Upper lobe of right lung (tissue), 1 donor: ENCODE measurements at regions not wholly inside any gene's neighbourhood (a gene's known extent, or its start where the extent isn't known, plus 50 kb on each side); places are given as distances from the start of the nearest gene placed in this dataset.
A peak's percentile ranks its signal among the peaks of the same experiment; 100 is the strongest.
"Not testable (repeated sequence)": the region's sequence is repeated elsewhere in the genome, so short reads cannot be mapped to it uniquely, and the experiment has no call there.

Experiments
- ATAC-seq: fragments of 200-7000 bp; cut with Tn5 transposase; one replicate; pipeline ENCODE4 v1.9.1; 2020; ENCODE audit warnings: mild to moderate bottlenecking, moderate library complexity
- DNase-seq: peaks from one replicate; pipeline ENCODE4 v3.0.0-alpha.2; 2020
- H3K27ac ChIP-seq: fragments of 200-600 bp; one replicate; pipeline ENCODE4 v1.8.0; 2022
- H3K27me3 ChIP-seq: fragments of 200-600 bp; one replicate; pipeline ENCODE4 v1.8.0; 2022; ENCODE audit warnings: mild to moderate bottlenecking
- H3K36me3 ChIP-seq: fragments of 200-600 bp; one replicate; pipeline ENCODE4 v1.8.0; 2022
- H3K4me1 ChIP-seq: fragments of 200-600 bp; one replicate; pipeline ENCODE4 v1.8.0; 2022
- H3K4me3 ChIP-seq: fragments of 200-600 bp; one replicate; pipeline ENCODE4 v1.8.0; 2022; ENCODE audit warnings: mild to moderate bottlenecking
- H3K9me3 ChIP-seq: fragments of 200-600 bp; one replicate; pipeline ENCODE4 v1.8.0; 2022
- CTCF ChIP-seq: fragments of 200-600 bp; IDR thresholded peaks from one replicate; pipeline ENCODE4 v1.8.0; 2022; ENCODE audit warnings: antibody characterized with exemption
- intact Hi-C: fragments of 100-400 bp; cut with DNase I; formaldehyde crosslinking; loops from one replicate; pipeline ENCODE4 v1.11.0; 2022
- donor health status: DM: no; HTN: yes; CAD: no; lungs with severe emphysema.

DNA sequence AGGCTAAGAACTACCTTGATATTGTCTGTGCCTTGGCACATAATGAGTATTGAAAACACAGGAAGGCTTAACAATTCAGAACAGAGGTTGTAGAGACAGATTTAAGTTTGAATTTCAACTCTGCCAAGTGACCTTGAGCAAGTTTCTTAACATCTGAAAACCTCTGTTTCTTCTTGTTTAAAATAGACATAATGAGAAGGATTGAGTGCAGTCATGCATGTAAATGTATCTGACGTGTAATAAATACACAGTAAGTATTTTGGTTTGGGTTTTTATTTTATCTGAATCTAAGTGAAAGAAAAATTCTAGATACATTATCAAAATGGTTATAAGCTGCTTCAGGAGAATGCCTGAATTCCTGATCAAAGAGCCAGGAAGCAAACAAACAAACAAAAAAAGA, 111.9 kb downstream of the ANXA5 start:
- intact Hi-C loops: no loop called here
- Histone ChIP-seq H3K27me3 (no peaks in the 10 kb centered on the region), H3K4me1 (peaks cover 7% of the 10 kb centered on the region), H3K9me3 (no peaks in the 10 kb centered on the region), H3K36me3 (no peaks in the 10 kb centered on the region), H3K4me3 (no peak overlapping the region), H3K27ac (no peak overlapping the region)
- DNase-seq: no peak
- ATAC-seq: no peak
- TF ChIP-seq CTCF: no peak

DNA sequence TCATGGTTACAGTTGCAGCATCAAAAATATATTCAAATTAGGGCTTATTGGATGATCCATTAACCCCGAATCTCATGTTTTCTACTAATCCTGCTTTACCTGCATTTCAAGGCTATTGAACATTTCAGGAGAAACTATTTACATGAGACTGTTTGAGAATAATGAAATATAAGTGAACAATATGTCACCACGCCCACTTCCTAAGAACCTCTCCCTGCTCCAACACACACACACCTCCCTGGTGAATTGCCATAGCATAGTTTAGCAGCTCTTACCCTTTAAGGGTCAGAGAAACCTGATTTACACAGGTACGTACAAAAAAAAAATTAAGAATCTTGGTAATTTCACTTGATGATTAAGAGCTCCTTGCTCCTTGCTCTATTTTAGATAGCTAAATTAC, 113.4 kb downstream of the ANXA5 start:
- ATAC-seq: peak; percentile 42

GRCh38 chr4:121582296-121582695, 114.5 kb downstream of the ANXA5 start:
- Histone ChIP-seq H3K27ac (no peak overlapping the region), H3K27me3 (no peaks in the 10 kb centered on the region), H3K9me3 (no peaks in the 10 kb centered on the region), H3K4me1 (peaks cover 7% of the 10 kb centered on the region), H3K4me3 (no peak overlapping the region), H3K36me3 (no peaks in the 10 kb centered on the region)
- intact Hi-C loops: no loop called here
- TF ChIP-seq CTCF: no peak
- DNase-seq: no peak
- ATAC-seq: no peak

More for the DNA sequence above, 113.4 kb downstream of the ANXA5 start:
- peaks cover 7% of the 10 kb centered on the region for H3K4me1 ChIP-seq
- DNase-seq: no peak
- intact Hi-C loops: no loop called here
- no peaks in the 10 kb centered on the region for H3K27me3 ChIP-seq
- TF ChIP-seq CTCF: no peak
- H3K9me3 ChIP-seq: no peaks in the 10 kb centered on the region
- no peaks in the 10 kb centered on the region for H3K36me3 ChIP-seq
- no peak overlapping the region for H3K4me3 ChIP-seq
- H3K27ac ChIP-seq: no peak overlapping the region

DNA sequence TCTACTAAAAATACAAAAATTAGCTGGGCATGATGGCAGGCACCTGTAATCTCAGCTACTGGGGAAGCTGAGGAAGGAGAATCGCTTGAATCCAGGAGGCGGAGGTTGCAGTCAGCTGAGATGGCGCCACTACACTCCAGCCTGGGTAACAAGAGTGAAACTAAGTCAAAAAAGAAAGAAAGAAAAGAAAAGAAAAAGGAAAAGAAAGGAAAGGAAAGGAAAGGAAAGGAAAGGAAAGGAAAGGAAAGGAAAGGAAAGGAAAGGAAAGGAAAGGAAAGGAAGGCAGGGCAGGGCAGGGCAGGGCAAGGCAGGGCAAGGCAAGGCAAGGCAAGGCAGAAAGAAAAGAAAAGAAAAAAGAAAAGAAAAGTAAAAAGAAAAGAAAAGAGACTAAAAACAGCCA, 121.4 kb downstream of the ANXA5 start:
- H3K36me3 ChIP-seq, ATAC-seq, H3K27me3 ChIP-seq, DNase-seq, H3K27ac ChIP-seq, intact Hi-C loops, H3K4me3 ChIP-seq, H3K4me1 ChIP-seq, H3K9me3 ChIP-seq: not testable (repeated sequence)

DNA sequence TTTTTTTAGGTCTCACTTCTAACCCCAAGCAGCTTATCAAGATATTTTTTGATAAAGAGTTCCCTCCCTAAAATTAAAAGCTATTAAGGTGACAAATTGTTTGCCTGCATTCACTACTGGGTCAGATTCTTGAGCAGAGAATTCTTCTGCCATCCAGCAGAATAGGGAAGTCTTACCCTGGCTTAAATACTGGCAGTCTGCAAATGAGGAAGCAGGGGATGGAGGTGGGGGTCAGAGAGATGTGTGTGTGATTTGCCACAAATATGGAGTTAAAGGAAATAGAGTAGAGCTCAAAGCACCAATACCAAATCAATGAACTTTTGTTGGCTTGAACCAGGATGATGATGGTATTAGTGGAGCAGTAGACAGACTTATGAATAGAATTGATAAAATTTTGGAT, 122.2 kb downstream of the ANXA5 start:
- no peaks in the 10 kb centered on the region for H3K9me3 ChIP-seq
- TF ChIP-seq CTCF: no peak
- intact Hi-C loops: no loop called here
- H3K27ac ChIP-seq: no peak overlapping the region
- no peaks in the 10 kb centered on the region for H3K27me3 ChIP-seq
- no peak overlapping the region for H3K4me3 ChIP-seq
- no peaks in the 10 kb centered on the region for H3K4me1 ChIP-seq
- ATAC-seq (peak; percentile 53), DNase-seq (no peak)
- H3K36me3 ChIP-seq: no peaks in the 10 kb centered on the region

DNA sequence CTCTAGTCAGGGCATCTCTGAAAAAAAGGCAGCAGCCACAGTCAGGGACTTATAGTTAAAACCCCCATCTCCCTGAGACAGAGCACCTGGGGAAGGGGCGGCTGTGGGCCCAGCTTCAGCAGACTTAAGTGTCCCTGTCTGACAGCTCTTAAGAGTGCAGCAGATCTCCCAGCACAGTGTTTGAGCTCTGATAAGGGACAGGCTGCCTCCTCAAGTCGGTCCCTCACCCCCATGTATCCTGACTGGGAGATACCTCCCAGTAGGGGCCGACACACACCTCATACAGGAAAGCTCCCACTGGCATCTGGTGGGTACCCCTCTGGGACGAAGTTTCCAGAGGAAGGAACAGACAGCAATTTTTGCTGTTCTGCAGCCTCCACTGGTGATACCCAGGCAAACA, 129.0 kb downstream of the ANXA5 start:
- TF ChIP-seq CTCF: no peak
- DNase-seq (no peak), ATAC-seq (no peak)
- Histone ChIP-seq H3K27ac (no peak overlapping the region), H3K4me1 (peaks cover 11% of the 10 kb centered on the region), H3K9me3 (no peaks in the 10 kb centered on the region), H3K27me3 (no peaks in the 10 kb centered on the region), H3K36me3 (no peaks in the 10 kb centered on the region), H3K4me3 (no peak overlapping the region)
- intact Hi-C loops: no loop called here
